ENCODE measurements at regions not wholly inside any gene's neighbourhood (a gene's known extent, or its start where the extent isn't known, plus 50 kb on each side); places are given as distances from the start of the nearest gene placed in this dataset.

GRCh38 chr7:131883769-131884168, 327.3 kb upstream of the PODXL start:
- H3F3A ChIP-seq (ENCODE audit: low read depth): no peaks in the 10 kb centered on the region
- no peak overlapping the region for H3K9ac ChIP-seq (ENCODE audit: low read depth, low read length, poor library complexity, severe bottlenecking)
- no peak overlapping the region for H2AFZ ChIP-seq (ENCODE audit: low read length)
- H3K79me2 ChIP-seq (ENCODE audit: insufficient read depth, low read length): no peaks in the 10 kb centered on the region
- no peaks in the 10 kb centered on the region for H3K4me1 ChIP-seq (ENCODE audit: insufficient read depth, low read length, poor library complexity, severe bottlenecking)
- H3K4me2 ChIP-seq (ENCODE audit: low read depth, low read length, poor library complexity, severe bottlenecking): no peak overlapping the region
- TF ChIP-seq EZH2phosphoT487 (IDR thresholded peaks at IDR 0.05; ENCODE audit: borderline replicate concordance): no peak
- no peak for TF ChIP-seq CTCF (conservative IDR thresholded peaks at IDR 0.05; ENCODE audit: low read length)
- H3K9me2 ChIP-seq (replicated peaks; ENCODE audit: low read depth, low read length): no peaks in the 10 kb centered on the region
- H3K9me3 ChIP-seq (ENCODE audit: insufficient read depth, low read depth, low read length): no peaks in the 10 kb centered on the region
- no peaks in the 10 kb centered on the region for H3K36me3 ChIP-seq (ENCODE audit: insufficient read depth, low read length)
- no peaks in the 10 kb centered on the region for H4K20me1 ChIP-seq (ENCODE audit: insufficient read depth, low read length, poor library complexity, severe bottlenecking)
- no peaks in the 10 kb centered on the region for H3K27me3 ChIP-seq (ENCODE audit: insufficient read depth, low read length, poor library complexity, severe bottlenecking)
- H3K4me3 ChIP-seq (ENCODE audit: low read length, poor library complexity, severe bottlenecking): no peak overlapping the region

- Histone ChIP-seq H2AFZ (ENCODE audit: low read length) (no peak overlapping the region), H4K20me1 (ENCODE audit: insufficient read depth, low read length, poor library complexity, severe bottlenecking) (no peaks in the 10 kb centered on the region), H3F3A (ENCODE audit: low read depth) (no peaks in the 10 kb centered on the region), H3K36me3 (ENCODE audit: insufficient read depth, low read length) (no peaks in the 10 kb centered on the region), H3K9me2 (replicated peaks; ENCODE audit: low read depth, low read length) (no peaks in the 10 kb centered on the region), H3K4me3 (ENCODE audit: low read length, poor library complexity, severe bottlenecking) (no peak overlapping the region), H3K9ac (ENCODE audit: low read depth, low read length, poor library complexity, severe bottlenecking) (no peak overlapping the region), H3K4me2 (ENCODE audit: low read depth, low read length, poor library complexity, severe bottlenecking) (no peak overlapping the region), H3K27me3 (ENCODE audit: insufficient read depth, low read length, poor library complexity, severe bottlenecking) (no peaks in the 10 kb centered on the region), H3K9me3 (ENCODE audit: insufficient read depth, low read depth, low read length) (no peaks in the 10 kb centered on the region), H3K4me1 (ENCODE audit: insufficient read depth, low read length, poor library complexity, severe bottlenecking) (no peaks in the 10 kb centered on the region), H3K79me2 (ENCODE audit: insufficient read depth, low read length) (no peaks in the 10 kb centered on the region)
- TF ChIP-seq EZH2phosphoT487 (IDR thresholded peaks at IDR 0.05; ENCODE audit: borderline replicate concordance) (no peak), CTCF (conservative IDR thresholded peaks at IDR 0.05; ENCODE audit: low read length) (no peak)
These were observed 326.8 kb upstream of the PODXL start for GRCh38 chr7:131883196-131883595.

- H2AFZ ChIP-seq (ENCODE audit: low read length): no peak overlapping the region
- no peaks in the 10 kb centered on the region for H3K36me3 ChIP-seq (ENCODE audit: insufficient read depth, low read length)
- no peaks in the 10 kb centered on the region for H3K9me2 ChIP-seq (replicated peaks; ENCODE audit: low read depth, low read length)
- H3K79me2 ChIP-seq (ENCODE audit: insufficient read depth, low read length): no peaks in the 10 kb centered on the region
- H3K4me2 ChIP-seq (ENCODE audit: low read depth, low read length, poor library complexity, severe bottlenecking): no peak overlapping the region
- H3K9ac ChIP-seq (ENCODE audit: low read depth, low read length, poor library complexity, severe bottlenecking): no peak overlapping the region
- TF ChIP-seq CTCF (conservative IDR thresholded peaks at IDR 0.05; ENCODE audit: low read length) (no peak), EZH2phosphoT487 (IDR thresholded peaks at IDR 0.05; ENCODE audit: borderline replicate concordance) (no peak)
- no peaks in the 10 kb centered on the region for H3K27me3 ChIP-seq (ENCODE audit: insufficient read depth, low read length, poor library complexity, severe bottlenecking)
- H4K20me1 ChIP-seq (ENCODE audit: insufficient read depth, low read length, poor library complexity, severe bottlenecking): no peaks in the 10 kb centered on the region
- H3K9me3 ChIP-seq (ENCODE audit: insufficient read depth, low read depth, low read length): no peaks in the 10 kb centered on the region
- H3F3A ChIP-seq (ENCODE audit: low read depth): no peaks in the 10 kb centered on the region
- H3K4me1 ChIP-seq (ENCODE audit: insufficient read depth, low read length, poor library complexity, severe bottlenecking): no peaks in the 10 kb centered on the region
- no peak overlapping the region for H3K4me3 ChIP-seq (ENCODE audit: low read length, poor library complexity, severe bottlenecking)
These were observed 325.9 kb upstream of the PODXL start for GRCh38 chr7:131882321-131882720.
